ENCODE measurements at regions not wholly inside any gene's neighbourhood (a gene's known extent, or its start where the extent isn't known, plus 50 kb on each side); places are given as distances from the start of the nearest gene placed in this dataset.

DNA sequence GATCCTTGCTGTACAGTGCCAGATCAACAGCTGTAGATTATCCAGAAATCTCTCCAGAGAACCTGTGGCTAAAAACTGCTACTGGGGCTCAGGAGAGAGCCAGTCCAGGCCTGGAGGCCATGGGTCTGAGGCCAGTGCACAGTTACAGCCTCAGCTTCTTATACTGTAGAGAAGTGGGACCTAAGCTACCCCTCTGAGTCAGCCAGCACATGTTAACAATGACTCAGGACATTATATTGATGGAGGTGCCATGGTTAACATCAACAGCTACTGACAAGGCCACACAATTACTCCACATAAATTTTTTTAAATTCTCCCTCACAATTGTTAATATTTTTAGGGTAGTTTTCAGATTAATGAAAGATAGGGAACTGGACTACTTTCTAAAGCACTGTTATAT lies 138.5 kb downstream of the RBM26 start:
- TF ChIP-seq EP300 (conservative IDR thresholded peaks at IDR 0.05; ENCODE audit: poor library complexity, severe bottlenecking), result no peak
- TF ChIP-seq CTCF (IDR thresholded peaks at IDR 0.05; ENCODE audit: poor library complexity, severe bottlenecking), result no peak
- no peak for TF ChIP-seq POLR2AphosphoS5 (IDR thresholded peaks at IDR 0.05)
